ENCODE measurements at regions not wholly inside any gene's neighbourhood (a gene's known extent, or its start where the extent isn't known, plus 50 kb on each side); places are given as distances from the start of the nearest gene placed in this dataset.

GRCh38 chr3:145780301-145780700, 380.7 kb downstream of the PLOD2 start:
- no peak for DNase-seq (ENCODE audit: low read depth, low spot score)
- ChIA-PET CTCF (interaction anchor here (0.9 to 6.3 kb wide), 3 partner anchors 246 to 409 kb away, joined by 3 to 65 read pairs (median 4); no protein-coding TSS in a partner anchor), POLR2A (no interaction called here)
- H3K4me3 ChIP-seq (ENCODE audit: low read depth, low read length), result no peak overlapping the region
- no peak for TF ChIP-seq CTCF (IDR thresholded peaks at IDR 0.05; ENCODE audit: insufficient read depth, low read length, missing control alignments)

GRCh38 chr3:145785668-145786067, 375.3 kb downstream of the PLOD2 start:
- no peak for TF ChIP-seq CTCF (IDR thresholded peaks at IDR 0.05; ENCODE audit: insufficient read depth, low read length, missing control alignments)
- CTCF ChIA-PET, result no interaction called here
- DNase-seq (ENCODE audit: low read depth, low spot score), result no peak
- H3K4me3 ChIP-seq (ENCODE audit: low read depth, low read length), result no peak overlapping the region
- POLR2A ChIA-PET, result no interaction called here

GRCh38 chr3:145798007-145798406, 363.0 kb downstream of the PLOD2 start:
- CTCF ChIA-PET, result interaction anchor here (1.1 kb wide), 1 partner anchor 21 kb away, joined by 3 read pairs; no protein-coding TSS in a partner anchor

GRCh38 chr3:145798696-145799537, 362.1 kb downstream of the PLOD2 start:
- CTCF ChIA-PET, result interaction anchor here (1.8 kb wide), 1 partner anchor 22 kb away, joined by 6 read pairs; no protein-coding TSS in a partner anchor
- no peak for TF ChIP-seq CTCF (IDR thresholded peaks at IDR 0.05; ENCODE audit: insufficient read depth, low read length, missing control alignments)
- H3K4me3 ChIP-seq (ENCODE audit: low read depth, low read length), result no peak overlapping the region
- DNase-seq (ENCODE audit: low read depth, low spot score), result no peak
- POLR2A ChIA-PET, result no interaction called here

More at GRCh38 chr3:145798007-145798406, 363.0 kb downstream of the PLOD2 start:
- H3K4me3 ChIP-seq (ENCODE audit: low read depth, low read length), result no peak overlapping the region
- POLR2A ChIA-PET, result no interaction called here
- no peak for TF ChIP-seq CTCF (IDR thresholded peaks at IDR 0.05; ENCODE audit: insufficient read depth, low read length, missing control alignments)
- DNase-seq (ENCODE audit: low read depth, low spot score), result no peak

- ChIA-PET POLR2A (no interaction called here), CTCF (no interaction called here)
- no peak overlapping the region for H3K4me3 ChIP-seq (ENCODE audit: low read depth, low read length)
- TF ChIP-seq CTCF (IDR thresholded peaks at IDR 0.05; ENCODE audit: insufficient read depth, low read length, missing control alignments), result no peak
- DNase-seq (ENCODE audit: low read depth, low spot score), result no peak
Measured at GRCh38 chr3:145801696-145802095, 359.3 kb downstream of the PLOD2 start.

- no peak for TF ChIP-seq CTCF (IDR thresholded peaks at IDR 0.05; ENCODE audit: insufficient read depth, low read length, missing control alignments)
- no peak for DNase-seq (ENCODE audit: low read depth, low spot score)
- ChIA-PET CTCF (no interaction called here), POLR2A (no interaction called here)
- H3K4me3 ChIP-seq (ENCODE audit: low read depth, low read length), result no peak overlapping the region
Measured at GRCh38 chr3:145807990-145808389, 353.0 kb downstream of the PLOD2 start.

Measured in AG04449 (cell line).